Uterus (tissue), 2 donors: ENCODE measurements at regions not wholly inside any gene's neighbourhood (a gene's known extent, or its start where the extent isn't known, plus 50 kb on each side); places are given as distances from the start of the nearest gene placed in this dataset.

Experiments used
- POLR2A ChIP-seq, 2 donors: fragments of 450-650 bp; IDR thresholded peaks; one replicate each; pipeline ENCODE4 v1.6.1; 2016; ENCODE audit warnings: antibody characterized with exemption in 2 of 2, mild to moderate bottlenecking in 1 of 2, moderate library complexity in 1 of 2
- TF ChIP-seq, protein P1 (sequence below), 4 experiments: fragments of 200-600 bp in 2 of 4; fragments of 450-650 bp in 2 of 4; sonication (generic) in 2 of 4; IDR thresholded peaks; one replicate each; pipeline ENCODE4 v1.5.1; 2016 to 2019; ENCODE audit warnings: antibody characterized with exemption in 4 of 4, mild to moderate bottlenecking in 2 of 4, moderate library complexity in 1 of 4

DNA sequence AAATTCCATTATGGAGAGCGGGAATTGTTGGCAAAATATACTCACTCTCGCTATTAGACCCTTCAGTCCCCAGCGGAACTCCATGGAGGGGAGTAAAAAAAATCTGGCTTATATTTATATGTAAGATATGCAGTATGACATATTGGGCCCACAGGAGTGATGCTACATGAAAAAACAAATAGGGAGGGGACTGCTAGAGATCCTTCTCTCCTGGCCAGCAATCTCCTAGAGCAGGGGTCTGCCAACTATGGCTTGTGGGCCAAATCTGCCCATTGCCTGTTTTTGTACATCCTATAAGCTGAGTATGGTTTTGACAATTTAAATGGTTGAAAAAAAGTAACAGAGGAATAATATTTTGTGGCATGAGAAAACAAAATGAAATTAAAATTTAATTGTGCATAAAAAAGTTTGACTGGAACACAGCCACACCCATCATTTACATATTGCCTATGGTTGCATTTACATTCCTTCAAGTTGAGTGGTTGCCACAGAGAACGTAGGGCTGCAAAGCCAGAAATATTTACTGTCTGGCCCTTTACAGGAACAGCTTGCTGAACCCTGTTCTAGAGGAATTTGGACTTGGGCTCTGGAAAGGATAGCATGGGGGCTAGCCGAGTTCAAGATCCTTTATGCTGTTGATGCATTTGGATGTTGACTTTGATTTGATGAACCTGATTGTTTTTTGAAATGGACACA lies 197.3 kb upstream of the CLINT1 start:
- TF ChIP-seq, protein P1, sequence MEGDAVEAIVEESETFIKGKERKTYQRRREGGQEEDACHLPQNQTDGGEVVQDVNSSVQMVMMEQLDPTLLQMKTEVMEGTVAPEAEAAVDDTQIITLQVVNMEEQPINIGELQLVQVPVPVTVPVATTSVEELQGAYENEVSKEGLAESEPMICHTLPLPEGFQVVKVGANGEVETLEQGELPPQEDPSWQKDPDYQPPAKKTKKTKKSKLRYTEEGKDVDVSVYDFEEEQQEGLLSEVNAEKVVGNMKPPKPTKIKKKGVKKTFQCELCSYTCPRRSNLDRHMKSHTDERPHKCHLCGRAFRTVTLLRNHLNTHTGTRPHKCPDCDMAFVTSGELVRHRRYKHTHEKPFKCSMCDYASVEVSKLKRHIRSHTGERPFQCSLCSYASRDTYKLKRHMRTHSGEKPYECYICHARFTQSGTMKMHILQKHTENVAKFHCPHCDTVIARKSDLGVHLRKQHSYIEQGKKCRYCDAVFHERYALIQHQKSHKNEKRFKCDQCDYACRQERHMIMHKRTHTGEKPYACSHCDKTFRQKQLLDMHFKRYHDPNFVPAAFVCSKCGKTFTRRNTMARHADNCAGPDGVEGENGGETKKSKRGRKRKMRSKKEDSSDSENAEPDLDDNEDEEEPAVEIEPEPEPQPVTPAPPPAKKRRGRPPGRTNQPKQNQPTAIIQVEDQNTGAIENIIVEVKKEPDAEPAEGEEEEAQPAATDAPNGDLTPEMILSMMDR (IDR thresholded peaks at IDR 0.05) = no peak
- TF ChIP-seq POLR2A (IDR thresholded peaks at IDR 0.05) = no peak
